GM12878 (cell line): ENCODE measurements at regions not wholly inside any gene's neighbourhood (a gene's known extent, or its start where the extent isn't known, plus 50 kb on each side); places are given as distances from the start of the nearest gene placed in this dataset.

ENCODE experiments used
- ATAC-seq: fragments of 200-7000 bp; cut with Tn5 transposase; 3 replicates; pipeline ENCODE4 v1.9.1; 2020; ENCODE audit warnings: mild to moderate bottlenecking, moderate library complexity
- BruUV-seq: library from RNA; stranded (reverse); fragments of 400-500 nt; replicated peaks from 2 replicates; lab custom pipeline; 2021; lab: Mats Ljungman, UMichigan
- CTCF ChIA-PET: fragments of 300-600 bp; sonication (Branson Sonifier 250); formaldehyde crosslinking; extraction: SDS; loops from one replicate; lab custom pipeline; 2021; ENCODE audit warnings: inconsistent platforms; lab: Yijun Ruan, JAX
- POLR2A ChIA-PET: fragments of 350-600 bp; formaldehyde crosslinking; extraction: SDS; loops from one replicate; lab custom pipeline; 2021; ENCODE audit warnings: inconsistent platforms; lab: Charles Lee
- RAD21 ChIA-PET: fragments of 300-600 bp; sonication (Branson Sonifier 250); formaldehyde crosslinking; loops from one replicate; lab custom pipeline; 2023; ENCODE audit warnings: antibody characterized with exemption; ENCODE audit not compliant: unreplicated experiment; lab: Charles Lee
- SMC1A ChIA-PET: fragments of 300-600 bp; sonication (Branson Sonifier 250); formaldehyde crosslinking; loops from one replicate; lab custom pipeline; 2023; ENCODE audit not compliant: unreplicated experiment, uncharacterized antibody; lab: Charles Lee
- DNase-seq: peaks from one replicate; pipeline ENCODE4 v3.0.0-alpha.2; 2011; ENCODE audit warnings: low read depth, low spot score
- FAIRE-seq: peaks from 3 replicates; lab custom pipeline; 2011; peaks lifted over from hg19 to GRCh38; lab: Jason Lieb, UNC
- H2AFZ ChIP-seq: 2 replicates; pipeline ENCODE4 v1.6.0; 2011; ENCODE audit warnings: low read depth, low read length, control low read depth; ENCODE audit not compliant: control insufficient read depth
- H3K27ac ChIP-seq: 2 replicates; pipeline ENCODE4 v1.5.1; 2011; ENCODE audit warnings: control low read depth; ENCODE audit not compliant: control insufficient read depth, insufficient read depth
- H3K27me3 ChIP-seq, 2 experiments: replicated peaks in 1 of 2; 2 replicates each; pipeline versions ENCODE4 v1.6.0 to v1.6.1; 2011; ENCODE audit warnings: low read length in 1 of 2; ENCODE audit not compliant: control insufficient read depth in 2 of 2, insufficient read depth in 2 of 2
- H3K36me3 ChIP-seq, 2 experiments: 2 replicates each; pipeline ENCODE4 v1.5.1; 2011; ENCODE audit warnings: low read length in 1 of 2; ENCODE audit not compliant: control insufficient read depth in 2 of 2, insufficient read depth in 2 of 2
- H3K4me1 ChIP-seq: 2 replicates; pipeline ENCODE4 v1.6.1; 2011; ENCODE audit warnings: mild to moderate bottlenecking, low read length, moderate library complexity, mixed read lengths; ENCODE audit not compliant: control insufficient read depth, insufficient read depth
- H3K4me2 ChIP-seq: 2 replicates; pipeline ENCODE4 v1.6.0; 2011; ENCODE audit warnings: control low read depth; ENCODE audit not compliant: control insufficient read depth, insufficient read depth
- H3K4me3 ChIP-seq: fragments of 200-600 bp; sonication (generic); 2 replicates; pipeline ENCODE4 v1.5.1; 2016
- H3K79me2 ChIP-seq: 2 replicates; pipeline ENCODE4 v1.6.0; 2011; ENCODE audit warnings: low read length; ENCODE audit not compliant: control insufficient read depth, insufficient read depth
- H3K9ac ChIP-seq: 2 replicates; pipeline ENCODE4 v1.8.0; 2011; ENCODE audit warnings: low read length, control low read depth, mixed read lengths; ENCODE audit not compliant: control insufficient read depth, insufficient read depth
- H3K9me3 ChIP-seq: replicated peaks from 3 replicates; pipeline ENCODE4 v1.5.1; 2011; ENCODE audit warnings: mild to moderate bottlenecking, low read length; ENCODE audit not compliant: control insufficient read depth, insufficient read depth
- H4K20me1 ChIP-seq: 2 replicates; pipeline ENCODE4 v1.6.0; 2011; ENCODE audit not compliant: control insufficient read depth, insufficient read depth
- CBX5 ChIP-seq: sonication (generic); IDR thresholded peaks from 2 replicates; pipeline ENCODE4 v1.6.1; 2016; ENCODE audit warnings: low read depth, moderate library complexity, mild to moderate bottlenecking, inconsistent platforms
- MYB ChIP-seq: fragments of 150-350 bp; IDR thresholded peaks from 2 replicates; pipeline ENCODE4 v1.6.1; 2014; ENCODE audit warnings: mild to moderate bottlenecking, low read depth, low read length, borderline replicate concordance
- NRF1 ChIP-seq: conservative IDR thresholded peaks from 2 replicates; pipeline ENCODE4 v1.6.1; 2011; ENCODE audit warnings: mild to moderate bottlenecking, low read depth, low read length, improper control_type of control experiment
- ZNF592 ChIP-seq: fragments of 450-650 bp; IDR thresholded peaks from 2 replicates; pipeline ENCODE4 v1.6.1; 2017; ENCODE audit warnings: mild to moderate bottlenecking, moderate library complexity
- WGBS: methylation state at CpG from one replicate; pipeline ENCODE4 v1.1.6; 2016; ENCODE audit warnings: low lambda C conversion rate; ENCODE audit not compliant: insufficient replicate concordance, insufficient coverage; ENCODE audit errors: missing lambda C conversion rate; 5-methylcytosine and 5-hydroxymethylcytosine counted together
- in situ Hi-C: fragments of 300-500 bp; cut with MboI; formaldehyde crosslinking; loops from 9 replicates; pipeline ENCODE4 v1.14.3; 2018; ENCODE audit warnings: mixed read lengths
- intact Hi-C: fragments of 100-400 bp; cut with micrococcal nuclease; formaldehyde crosslinking; loops from one replicate; pipeline ENCODE4 v1.14.2; 2022; ENCODE audit not compliant: unreplicated experiment
- TF ChIP-seq, protein P1 (sequence below): IDR thresholded peaks from 2 replicates; pipeline ENCODE4 v1.6.1; 2012; ENCODE audit warnings: improper control_type of control experiment, low read depth, low read length; ENCODE audit not compliant: insufficient replicate concordance
- TF ChIP-seq, protein P2 (sequence below): fragments of 450-650 bp; IDR thresholded peaks from 2 replicates; pipeline ENCODE4 v1.6.1; 2016; ENCODE audit warnings: mild to moderate bottlenecking

DNA sequence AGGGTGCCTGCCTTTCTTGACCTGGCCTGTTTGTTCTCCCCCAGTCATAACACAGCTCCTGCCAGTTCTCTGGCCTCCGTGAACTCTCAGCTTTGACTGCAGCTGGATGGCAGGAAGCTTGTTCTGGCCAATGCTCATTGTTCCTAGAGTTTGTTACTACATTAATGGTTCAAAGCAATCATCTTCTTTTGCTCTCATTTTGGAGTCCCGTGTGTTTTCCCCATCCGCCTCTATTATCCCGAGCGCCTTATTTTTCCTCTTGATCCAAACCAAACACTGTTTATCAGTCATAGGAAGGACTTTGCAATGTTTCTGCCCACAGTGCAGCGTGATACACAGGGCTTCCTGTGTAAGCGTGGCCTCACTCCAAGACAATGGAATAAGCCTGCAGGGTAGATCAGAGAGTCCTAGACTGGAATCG, 184.3 kb upstream of the APCDD1 start:
- in situ Hi-C loops = no loop called here
- WGBS = 81% methylated on average over 8 of the region's 8 CpGs
- no peak overlapping the region for H3K4me2 ChIP-seq
- no peaks in the 10 kb centered on the region for H3K27me3 ChIP-seq
- TF ChIP-seq CBX5 = no peak
- TF ChIP-seq ZNF592 = no peak
- no peak for TF ChIP-seq NRF1
- no peak for TF ChIP-seq MYB
- TF ChIP-seq, protein P1, sequence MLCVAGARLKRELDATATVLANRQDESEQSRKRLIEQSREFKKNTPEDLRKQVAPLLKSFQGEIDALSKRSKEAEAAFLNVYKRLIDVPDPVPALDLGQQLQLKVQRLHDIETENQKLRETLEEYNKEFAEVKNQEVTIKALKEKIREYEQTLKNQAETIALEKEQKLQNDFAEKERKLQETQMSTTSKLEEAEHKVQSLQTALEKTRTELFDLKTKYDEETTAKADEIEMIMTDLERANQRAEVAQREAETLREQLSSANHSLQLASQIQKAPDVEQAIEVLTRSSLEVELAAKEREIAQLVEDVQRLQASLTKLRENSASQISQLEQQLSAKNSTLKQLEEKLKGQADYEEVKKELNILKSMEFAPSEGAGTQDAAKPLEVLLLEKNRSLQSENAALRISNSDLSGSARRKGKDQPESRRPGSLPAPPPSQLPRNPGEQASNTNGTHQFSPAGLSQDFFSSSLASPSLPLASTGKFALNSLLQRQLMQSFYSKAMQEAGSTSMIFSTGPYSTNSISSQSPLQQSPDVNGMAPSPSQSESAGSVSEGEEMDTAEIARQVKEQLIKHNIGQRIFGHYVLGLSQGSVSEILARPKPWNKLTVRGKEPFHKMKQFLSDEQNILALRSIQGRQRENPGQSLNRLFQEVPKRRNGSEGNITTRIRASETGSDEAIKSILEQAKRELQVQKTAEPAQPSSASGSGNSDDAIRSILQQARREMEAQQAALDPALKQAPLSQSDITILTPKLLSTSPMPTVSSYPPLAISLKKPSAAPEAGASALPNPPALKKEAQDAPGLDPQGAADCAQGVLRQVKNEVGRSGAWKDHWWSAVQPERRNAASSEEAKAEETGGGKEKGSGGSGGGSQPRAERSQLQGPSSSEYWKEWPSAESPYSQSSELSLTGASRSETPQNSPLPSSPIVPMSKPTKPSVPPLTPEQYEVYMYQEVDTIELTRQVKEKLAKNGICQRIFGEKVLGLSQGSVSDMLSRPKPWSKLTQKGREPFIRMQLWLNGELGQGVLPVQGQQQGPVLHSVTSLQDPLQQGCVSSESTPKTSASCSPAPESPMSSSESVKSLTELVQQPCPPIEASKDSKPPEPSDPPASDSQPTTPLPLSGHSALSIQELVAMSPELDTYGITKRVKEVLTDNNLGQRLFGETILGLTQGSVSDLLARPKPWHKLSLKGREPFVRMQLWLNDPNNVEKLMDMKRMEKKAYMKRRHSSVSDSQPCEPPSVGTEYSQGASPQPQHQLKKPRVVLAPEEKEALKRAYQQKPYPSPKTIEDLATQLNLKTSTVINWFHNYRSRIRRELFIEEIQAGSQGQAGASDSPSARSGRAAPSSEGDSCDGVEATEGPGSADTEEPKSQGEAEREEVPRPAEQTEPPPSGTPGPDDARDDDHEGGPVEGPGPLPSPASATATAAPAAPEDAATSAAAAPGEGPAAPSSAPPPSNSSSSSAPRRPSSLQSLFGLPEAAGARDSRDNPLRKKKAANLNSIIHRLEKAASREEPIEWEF = no peak
- TF ChIP-seq, protein P2, sequence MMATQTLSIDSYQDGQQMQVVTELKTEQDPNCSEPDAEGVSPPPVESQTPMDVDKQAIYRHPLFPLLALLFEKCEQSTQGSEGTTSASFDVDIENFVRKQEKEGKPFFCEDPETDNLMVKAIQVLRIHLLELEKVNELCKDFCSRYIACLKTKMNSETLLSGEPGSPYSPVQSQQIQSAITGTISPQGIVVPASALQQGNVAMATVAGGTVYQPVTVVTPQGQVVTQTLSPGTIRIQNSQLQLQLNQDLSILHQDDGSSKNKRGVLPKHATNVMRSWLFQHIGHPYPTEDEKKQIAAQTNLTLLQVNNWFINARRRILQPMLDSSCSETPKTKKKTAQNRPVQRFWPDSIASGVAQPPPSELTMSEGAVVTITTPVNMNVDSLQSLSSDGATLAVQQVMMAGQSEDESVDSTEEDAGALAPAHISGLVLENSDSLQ = no peak
- TF ChIP-seq, all 136 proteins: peak for 0
- H3K79me2 ChIP-seq = no peaks in the 10 kb centered on the region
- H3K9ac ChIP-seq = no peak overlapping the region
- no TSS peak for BruUV-seq
- H3K4me1 ChIP-seq = no peaks in the 10 kb centered on the region
- no peak for FAIRE-seq
- H2AFZ ChIP-seq = no peak overlapping the region
- H3K27ac ChIP-seq = no peak overlapping the region
- H3K36me3 ChIP-seq = no peaks in the 10 kb centered on the region
- CTCF ChIA-PET = interaction anchor here (1.4 kb wide), 1 partner anchor 249 kb away, joined by 3 read pairs; no protein-coding TSS in a partner anchor
- DNase-seq = no peak
- no peak for ATAC-seq
- no peak overlapping the region for H3K4me3 ChIP-seq
- SMC1A ChIA-PET = no interaction called here
- H4K20me1 ChIP-seq = no peaks in the 10 kb centered on the region; the same call in 1 of the 2 replicates
- H3K9me3 ChIP-seq = no peaks in the 10 kb centered on the region
- POLR2A ChIA-PET = no interaction called here
- RAD21 ChIA-PET = no interaction called here
- intact Hi-C loops = no loop called here
